Ishikawa (cell line): ENCODE measurements at regions not wholly inside any gene's neighbourhood (a gene's known extent, or its start where the extent isn't known, plus 50 kb on each side); places are given as distances from the start of the nearest gene placed in this dataset.

Experiments used
- MAX ChIP-seq: IDR thresholded peaks from 2 replicates; pipeline ENCODE4 v1.6.1; 2012
- REST ChIP-seq: IDR thresholded peaks from 2 replicates; pipeline ENCODE4 v1.6.1; 2012; ENCODE audit warnings: low read depth, mild to moderate bottlenecking

- TF ChIP-seq REST (no peak), MAX (no peak)
Measured at GRCh38 chr10:84825330-84825729, 496.9 kb downstream of the CCSER2 start.
